Right renal cortex interstitium (tissue), 3 donors: ENCODE measurements at regions not wholly inside any gene's neighbourhood (a gene's known extent, or its start where the extent isn't known, plus 50 kb on each side); places are given as distances from the start of the nearest gene placed in this dataset.

Source experiments
- DNase-seq, 3 donors: peaks; one replicate each; pipeline ENCODE4 v3.0.0-alpha.2; 2013; ENCODE audit warnings: low read depth in 3 of 3, low spot score in 2 of 3

DNA sequence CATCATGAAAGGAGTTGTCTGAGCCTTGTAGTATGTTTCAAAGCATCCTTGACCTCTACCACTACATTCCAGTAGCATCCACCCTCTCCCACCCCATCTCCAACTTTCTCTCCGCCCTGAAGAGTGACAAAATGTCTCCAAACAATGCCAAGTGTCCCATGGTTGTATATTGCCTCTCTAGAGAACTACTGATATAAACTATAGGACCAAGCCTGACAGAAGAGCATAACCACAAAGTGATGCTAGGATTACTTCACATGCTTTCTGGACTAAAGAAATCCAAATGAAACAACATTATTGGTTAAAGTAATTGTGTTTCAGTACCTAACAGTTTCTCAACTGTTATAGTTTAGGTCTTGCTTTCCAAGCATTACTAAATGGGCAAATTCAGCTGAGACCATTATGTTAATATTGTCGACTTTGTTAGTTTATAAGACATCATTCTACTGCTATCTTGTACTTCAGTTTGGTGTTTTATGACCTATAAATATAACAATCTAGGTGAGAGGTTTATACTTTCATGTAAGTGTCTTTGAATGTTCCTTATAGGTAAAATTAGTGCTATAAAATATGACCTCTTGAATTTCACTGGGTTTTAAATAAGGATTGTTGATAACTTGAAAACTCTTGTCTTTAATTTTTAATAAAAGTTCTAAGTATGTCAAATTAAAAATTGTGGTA is 117.4 kb downstream of the SUCNR1 start:
- DNase-seq = no peak

DNA sequence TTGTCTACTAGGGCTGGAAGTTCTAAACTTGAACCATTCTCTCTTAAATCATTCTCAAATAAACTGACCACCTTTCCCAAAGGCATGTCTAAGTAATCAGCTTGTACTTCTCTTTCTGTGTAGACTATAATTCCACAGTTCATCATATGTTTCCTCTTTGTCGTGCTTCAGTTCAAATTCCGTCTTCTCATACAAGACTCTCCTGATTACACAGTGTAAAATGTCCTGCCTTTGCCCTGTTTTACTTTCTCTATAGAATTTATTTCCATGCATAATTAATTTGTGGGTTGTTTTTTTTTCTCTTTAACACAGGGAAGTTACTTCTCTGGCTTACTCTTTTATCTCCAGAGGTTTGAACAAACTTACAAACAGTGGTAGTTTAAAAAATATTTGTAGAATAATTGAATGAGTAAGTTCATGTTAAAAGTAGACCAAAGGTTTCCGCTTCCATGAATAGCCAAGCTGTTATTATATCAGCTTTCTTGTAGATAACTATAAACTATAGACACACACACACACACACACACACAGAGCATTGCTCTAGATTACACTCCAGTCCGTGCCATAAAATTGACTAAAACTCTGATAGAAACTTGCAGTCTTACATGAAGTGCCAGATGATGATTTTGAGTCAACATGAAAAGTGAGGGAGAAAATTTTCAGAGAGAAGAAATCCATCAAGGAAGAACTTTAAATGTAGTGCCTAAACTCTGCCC is 119.0 kb downstream of the SUCNR1 start:
- no peak for DNase-seq

DNA sequence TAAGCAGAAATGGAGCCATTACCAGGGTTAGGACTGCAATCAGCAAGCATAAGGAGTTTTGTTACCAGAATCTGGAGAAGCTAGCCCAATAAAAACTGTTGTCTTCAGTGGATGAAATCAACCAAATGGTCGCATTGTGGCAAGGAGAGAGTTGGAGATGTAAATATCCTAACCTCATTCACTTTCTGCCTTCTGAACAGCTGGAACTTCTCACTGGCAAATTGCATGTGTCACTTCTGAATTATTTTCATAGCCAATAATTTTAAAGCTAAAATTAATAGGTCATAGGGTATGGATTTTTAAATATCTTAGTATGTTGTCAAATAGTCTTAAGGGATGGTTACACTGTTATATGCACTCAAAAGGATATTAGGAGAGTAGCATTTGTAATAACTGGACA is 121.6 kb downstream of the SUCNR1 start:
- no peak for DNase-seq

DNA sequence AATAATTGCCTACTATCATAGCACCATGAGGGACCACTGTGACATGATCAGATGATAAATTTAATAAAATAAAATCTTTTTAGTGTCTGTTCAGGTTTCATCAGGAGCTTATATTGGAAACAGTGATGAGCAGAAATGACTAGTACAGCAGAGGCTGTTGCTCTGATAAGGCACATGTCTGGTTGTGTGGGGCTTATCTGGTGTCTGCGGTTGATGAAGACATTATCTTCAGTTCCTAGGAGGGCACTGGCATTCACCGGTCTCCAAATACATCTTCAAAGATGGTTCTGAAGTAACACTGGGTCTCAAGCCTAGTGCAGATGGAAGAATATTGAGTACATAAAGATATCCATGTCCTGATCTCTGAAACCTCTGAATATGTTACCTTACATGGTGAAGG is 125.3 kb downstream of the SUCNR1 start:
- DNase-seq = no peak

DNA sequence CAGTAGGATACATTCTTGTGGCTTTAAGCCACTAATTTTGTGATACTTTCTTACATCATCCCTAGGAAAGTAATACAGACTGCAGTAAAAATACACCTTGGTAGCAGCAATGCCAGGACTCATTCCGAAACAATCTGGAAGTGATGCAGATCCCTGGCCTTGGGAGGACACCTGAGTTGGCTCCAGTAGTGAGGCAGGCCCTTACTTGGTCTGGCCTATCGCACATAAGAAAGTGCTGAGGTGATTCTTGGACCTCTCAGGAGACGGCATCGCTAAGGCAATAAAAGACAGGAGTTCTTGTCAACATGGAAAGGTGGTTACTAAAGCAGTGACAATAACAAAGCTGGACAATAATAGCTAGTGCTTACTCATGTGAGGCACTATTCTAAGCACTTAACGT is 126.5 kb downstream of the SUCNR1 start:
- DNase-seq = no peak

DNA sequence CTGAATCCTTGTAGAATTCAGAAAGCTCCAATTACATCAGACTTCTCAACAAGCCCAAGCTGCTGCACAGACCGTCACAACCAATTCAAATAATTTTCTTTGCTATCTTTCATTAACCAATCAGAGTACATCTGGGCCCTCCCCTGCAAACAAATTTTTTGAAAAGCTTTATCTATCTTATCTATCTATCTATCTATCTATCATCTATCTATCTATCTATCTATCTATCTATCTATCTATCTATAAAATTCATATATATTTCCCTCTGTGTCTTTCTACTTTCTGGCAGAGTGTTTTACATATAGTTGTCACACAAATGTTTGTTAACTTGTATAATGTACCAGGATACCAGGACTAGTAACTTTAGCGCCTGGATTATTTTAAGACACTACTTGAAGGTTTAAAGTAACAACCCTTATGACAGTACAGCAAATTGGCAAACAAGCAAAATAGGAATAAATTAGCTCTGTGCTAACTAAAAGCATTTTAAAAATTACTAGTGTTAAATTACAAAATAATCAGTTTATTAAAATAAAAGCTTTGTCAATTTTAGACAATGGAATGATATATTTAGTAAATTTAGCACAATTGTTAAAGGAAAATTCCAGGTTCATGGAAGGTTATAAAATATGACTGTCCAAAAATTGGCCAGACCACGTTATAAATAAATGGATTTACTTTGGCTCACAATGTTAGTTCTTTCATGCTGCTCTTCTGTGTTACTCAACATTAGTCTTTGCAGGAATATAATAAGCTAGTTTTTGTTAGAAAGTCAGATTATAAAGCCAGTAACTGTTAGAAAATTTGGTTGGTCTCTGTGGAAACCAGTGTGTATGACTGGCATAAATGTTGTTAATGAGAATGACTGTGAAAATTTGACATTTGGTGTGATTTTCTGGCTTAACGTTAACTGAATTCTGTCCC is 138.6 kb downstream of the SUCNR1 start:
- no peak for DNase-seq

DNA sequence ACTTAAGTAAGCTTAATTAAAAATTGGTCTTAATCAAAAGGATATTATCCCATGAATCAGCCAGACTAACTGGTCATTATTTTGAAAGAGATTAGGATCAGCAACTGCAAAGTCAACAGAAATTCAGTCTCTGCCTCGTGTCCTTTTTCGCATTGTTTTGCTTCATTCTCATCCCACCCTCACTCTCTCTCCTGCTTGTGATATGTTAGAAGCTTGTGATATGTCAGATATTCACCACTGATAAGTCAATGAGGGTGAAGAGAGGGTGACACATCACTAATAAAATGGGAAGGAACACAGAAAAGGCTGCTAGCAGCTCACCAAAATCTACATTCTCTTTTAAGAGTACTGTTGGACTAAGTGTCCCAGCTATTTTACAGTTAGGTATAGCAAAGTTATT is 146.1 kb downstream of the SUCNR1 start:
- no peak for DNase-seq

DNA sequence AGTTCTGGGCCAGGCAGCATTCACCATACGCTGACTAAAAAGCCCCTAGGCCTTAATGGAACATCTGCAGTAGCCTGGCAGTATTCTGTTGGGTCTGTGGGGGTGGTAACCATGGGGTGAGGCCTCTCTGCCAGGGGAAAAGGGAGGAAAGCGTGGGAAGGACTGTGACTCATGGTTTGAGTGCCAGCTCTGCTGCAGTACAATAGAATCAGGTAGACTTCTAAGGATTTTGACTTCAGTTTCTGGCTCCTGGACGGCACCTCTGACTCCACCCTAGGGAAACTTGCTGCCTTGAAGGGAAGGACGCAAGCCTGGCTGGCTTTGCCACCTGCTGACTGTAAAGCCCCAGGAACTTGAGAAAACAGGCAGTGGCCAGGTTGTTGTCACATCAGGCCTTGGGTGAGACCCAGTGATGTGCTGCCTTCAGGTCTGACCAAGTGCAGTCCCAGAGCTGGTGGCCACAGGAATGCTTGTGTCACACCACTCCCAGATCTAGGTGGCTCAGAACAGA is 148.6 kb downstream of the SUCNR1 start:
- DNase-seq = no peak

DNA sequence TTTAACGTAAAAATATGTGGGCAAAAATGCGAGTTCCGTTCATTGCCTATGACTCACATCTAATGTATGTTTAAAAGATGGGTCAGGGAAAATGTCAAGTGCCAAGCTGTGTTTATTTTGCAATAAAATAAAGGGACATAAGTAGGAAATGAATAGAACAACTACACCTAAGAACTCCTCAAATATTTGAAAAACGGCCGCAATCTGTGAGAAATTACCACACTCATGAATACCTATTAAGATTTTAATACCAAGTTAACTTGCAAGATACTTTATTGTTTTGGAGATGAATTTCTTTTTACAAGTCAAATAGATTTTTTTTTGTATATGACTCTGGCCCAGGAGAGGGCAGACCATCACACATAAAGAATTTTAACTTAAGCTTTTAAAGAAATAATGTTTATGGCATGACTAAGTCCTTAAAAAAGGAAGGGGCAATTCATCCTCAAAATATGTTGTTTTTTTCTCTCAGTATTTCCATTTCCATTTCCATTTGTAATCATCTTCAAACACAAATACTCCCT is 152.7 kb downstream of the SUCNR1 start:
- DNase-seq = no peak

DNA sequence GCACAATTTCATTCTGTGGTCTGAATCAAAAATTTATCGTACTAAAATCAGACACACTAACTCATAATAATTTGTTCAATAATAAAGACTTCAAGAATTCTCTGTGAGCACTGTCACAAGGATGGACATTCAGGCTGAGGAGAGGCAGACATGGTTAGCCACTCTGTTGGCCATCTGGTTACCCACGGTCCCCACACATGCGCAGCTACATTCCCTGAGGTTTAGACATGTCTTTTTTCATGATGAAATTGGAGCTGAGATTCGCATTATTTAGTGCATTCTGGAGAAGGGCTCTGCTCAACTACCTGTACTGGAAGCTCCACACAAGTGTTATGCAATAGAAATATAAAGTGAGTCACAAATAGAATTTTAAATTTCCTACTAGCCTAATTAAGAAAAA is 156.9 kb downstream of the SUCNR1 start:
- DNase-seq = no peak

DNA sequence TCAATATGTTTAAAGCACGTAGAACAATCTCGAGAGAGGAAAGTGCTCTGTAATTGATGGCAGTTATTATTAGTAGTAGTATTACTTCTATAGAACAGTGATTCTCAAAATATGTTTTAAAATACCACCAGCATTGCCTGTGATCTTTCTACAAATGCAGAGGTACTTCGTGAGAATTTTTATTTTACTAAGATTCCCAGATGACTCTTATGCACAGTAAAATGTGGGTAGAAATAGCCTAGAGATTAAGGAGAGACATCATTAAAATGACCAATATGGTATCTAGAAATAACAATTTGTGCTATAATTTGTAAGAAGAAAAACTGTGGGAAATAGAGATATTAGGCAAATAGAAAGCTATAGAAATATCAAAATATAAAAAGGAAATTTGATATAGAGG is 157.9 kb downstream of the SUCNR1 start:
- DNase-seq = no peak

DNA sequence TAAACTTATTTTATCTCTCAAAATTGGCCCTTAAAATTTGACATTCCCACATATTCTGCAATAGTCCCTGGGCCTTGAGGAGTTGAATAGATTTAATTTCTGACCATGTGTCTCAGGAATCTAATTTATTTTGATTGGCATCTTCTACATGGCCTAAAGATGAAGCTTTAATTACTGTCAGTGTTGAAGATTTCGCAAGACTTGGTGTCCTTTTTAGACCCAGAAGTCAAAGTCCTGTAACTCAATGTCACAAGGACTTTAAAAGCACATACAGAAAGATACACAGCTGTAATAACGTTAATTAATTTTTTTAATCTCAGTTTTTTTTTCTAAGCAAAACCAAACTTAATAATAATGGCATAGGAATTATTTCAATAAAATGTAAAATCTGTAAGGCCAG is 163.9 kb downstream of the SUCNR1 start:
- DNase-seq = no peak

DNA sequence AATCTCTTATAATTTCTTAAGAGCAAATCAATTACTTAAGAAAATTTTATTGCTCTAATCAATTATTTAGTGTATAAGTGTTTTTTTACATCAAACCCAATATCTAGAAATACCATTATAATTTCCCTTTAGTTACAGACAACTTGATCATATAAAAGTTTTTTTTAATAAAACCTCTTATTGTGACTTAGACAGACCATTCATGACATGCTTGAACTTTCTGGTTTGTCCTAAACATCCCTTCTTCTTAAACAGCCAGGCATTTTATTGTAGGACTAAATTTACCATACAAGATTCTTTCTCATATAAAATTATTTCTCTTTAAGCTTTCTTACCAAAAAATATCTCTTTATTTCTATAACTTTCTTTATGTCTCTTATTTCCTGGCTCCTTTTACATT is 164.5 kb downstream of the SUCNR1 start:
- DNase-seq = no peak

DNA sequence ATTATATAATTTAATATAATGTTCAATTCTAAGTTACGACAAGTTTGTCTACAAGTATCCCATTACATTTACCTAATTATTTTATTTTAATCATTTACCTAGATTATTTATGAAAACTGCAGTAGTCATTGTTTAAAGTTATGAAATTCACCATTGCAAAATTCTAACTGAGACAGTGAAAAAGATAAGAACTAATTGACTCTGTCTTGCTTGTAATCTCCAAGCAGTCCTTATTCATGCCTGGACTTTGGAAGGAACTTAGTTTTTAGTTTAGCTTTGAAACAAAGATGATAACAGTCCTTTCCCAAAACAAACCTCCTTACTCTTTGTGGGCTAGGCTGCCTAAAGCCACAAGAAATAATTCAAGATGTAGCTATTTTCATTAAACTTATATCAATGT is 165.0 kb downstream of the SUCNR1 start:
- DNase-seq = no peak

DNA sequence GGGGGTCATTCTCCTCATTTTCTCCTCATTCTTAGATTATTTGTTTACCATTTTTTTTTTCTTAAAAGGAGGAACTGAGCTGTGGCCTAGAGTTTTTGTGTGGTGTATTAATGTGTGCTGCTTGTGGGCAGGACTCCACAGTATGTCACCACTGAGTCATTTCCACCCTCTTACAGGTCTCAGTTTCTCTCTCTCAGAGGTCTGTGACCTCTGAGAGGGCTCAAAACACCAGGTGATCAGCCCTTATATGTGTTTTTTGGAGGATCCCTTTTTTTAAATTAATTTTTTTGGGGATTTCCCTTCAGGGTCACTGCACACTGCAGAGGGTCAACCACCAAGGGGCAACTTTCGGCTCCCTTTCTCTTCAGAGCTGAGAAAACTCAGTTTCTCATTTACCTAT is 166.4 kb downstream of the SUCNR1 start:
- no peak for DNase-seq

DNA sequence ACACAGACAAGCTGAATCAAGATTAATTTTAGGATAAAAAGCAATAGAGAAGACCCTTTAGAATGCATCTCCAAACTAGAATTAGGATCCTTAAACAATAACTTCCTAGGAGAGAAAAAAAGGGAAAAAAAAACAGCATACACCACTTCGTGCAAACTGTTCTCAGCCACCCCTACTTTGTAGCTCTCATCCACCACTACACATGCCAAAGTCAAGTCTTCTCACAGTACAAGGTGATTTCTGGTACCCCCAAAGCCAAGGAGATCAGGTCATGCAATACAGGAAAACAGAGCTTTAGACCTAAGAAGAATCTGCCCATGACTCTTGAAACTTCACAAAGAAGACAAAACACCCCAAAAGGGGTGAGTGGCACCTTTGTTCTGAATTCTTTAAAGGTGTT is 166.9 kb downstream of the SUCNR1 start:
- no peak for DNase-seq

DNA sequence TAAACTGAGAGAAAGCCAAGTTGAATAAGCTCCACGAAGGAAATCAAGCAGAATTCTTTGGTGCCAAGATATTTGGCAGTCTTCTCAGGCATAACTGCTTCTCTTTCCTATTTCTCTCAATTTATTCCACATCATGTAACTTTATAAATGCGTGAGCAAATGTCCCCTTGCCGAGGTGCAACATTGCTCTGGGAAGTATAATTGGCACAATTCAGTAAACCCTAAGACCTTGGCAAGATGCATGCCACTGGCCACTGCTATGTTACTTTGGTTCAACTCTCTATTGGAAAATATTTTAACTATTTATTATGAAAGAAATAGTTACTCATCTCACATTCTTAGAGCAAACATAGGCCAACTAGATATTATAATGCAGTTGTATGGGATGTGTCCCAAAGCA is 170.2 kb downstream of the SUCNR1 start:
- DNase-seq = no peak

DNA sequence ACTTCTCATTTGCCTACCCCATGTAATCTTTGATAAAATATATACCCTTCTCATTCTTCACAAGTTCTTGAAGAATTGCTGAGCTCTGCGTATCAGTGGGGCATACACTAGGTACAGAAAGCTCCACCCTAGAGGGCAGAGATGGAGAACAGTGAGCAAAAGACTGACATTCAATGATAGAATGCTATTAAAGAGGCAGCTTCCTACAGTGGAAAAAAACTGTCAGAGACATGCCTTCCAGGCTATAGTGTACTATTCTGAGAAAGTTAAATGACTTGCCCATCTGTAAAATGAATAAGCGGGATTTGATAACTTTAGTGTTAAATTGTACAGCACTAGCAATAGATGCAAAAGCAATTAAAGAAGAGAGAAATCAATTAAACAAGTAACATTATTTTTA is 172.8 kb downstream of the SUCNR1 start:
- no peak for DNase-seq

DNA sequence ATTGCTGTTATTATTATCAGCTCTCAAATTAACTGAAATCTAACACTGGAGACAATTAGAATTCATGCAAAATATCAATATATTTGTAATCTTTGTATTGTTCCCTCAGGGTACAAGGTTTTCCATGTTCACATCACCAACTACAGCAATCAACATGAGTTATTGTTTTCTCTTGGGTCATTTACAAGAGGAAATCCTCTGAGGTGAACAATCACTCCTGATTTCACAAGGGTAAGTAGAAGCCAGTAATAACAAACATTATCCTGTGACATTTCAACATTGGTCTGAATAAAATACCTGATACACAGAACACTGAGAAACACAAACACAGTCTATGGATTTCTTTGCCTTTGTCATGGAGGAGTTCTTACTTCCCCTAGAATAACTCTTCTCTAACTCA is 174.0 kb downstream of the SUCNR1 start:
- DNase-seq = no peak

DNA sequence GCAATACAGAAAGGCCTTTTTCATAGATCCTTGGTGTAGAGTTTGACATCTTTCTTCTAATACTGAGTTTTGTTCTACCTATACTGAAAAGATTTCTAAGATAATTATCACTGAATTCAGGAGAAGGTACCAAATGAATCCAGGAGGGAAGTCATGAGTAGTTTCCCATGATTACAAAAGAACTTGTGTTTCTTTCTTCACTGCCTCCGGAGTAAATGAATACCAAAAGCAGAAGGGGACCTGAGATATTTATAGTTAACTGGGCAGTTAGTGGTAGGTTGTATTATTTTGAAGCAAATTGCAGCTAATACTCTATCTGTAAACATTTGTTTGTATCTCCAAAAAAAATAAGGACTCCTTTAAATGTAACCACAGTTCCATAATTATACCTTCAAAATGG is 175.4 kb downstream of the SUCNR1 start:
- DNase-seq = no peak

DNA sequence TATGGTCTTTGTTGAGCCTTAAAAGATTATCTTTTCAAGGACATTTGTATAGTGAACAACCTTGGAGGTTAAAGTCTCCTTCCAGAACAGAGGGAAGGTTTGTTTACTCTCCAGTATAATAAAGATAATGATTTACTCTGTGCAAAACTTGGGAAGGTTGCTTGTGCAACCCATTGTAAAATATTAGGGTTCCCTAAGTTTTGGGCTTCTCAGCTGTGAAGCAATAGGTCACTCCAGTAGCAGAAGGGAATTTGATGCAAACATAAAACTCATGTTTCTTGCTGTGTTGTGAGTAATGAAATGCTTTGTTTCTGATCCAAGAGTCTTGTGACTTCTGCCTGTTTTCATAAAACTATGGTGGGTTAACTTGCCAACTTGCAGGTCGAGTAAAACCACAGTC is 177.5 kb downstream of the SUCNR1 start:
- no peak for DNase-seq
